Panc1 (cell line): ENCODE measurements at regions not wholly inside any gene's neighbourhood (a gene's known extent, or its start where the extent isn't known, plus 50 kb on each side); places are given as distances from the start of the nearest gene placed in this dataset.

Experiments used
- TF ChIP-seq, protein P1 (sequence below): fragments of 450-650 bp; IDR thresholded peaks from 2 replicates; pipeline ENCODE4 v1.5.1; 2017; ENCODE audit warnings: mild to moderate bottlenecking
- TF ChIP-seq, protein P2 (sequence below), 2 experiments: IDR thresholded peaks; 2 replicates each; pipeline ENCODE4 v1.6.1; 2011 to 2012; ENCODE audit warnings: low read depth in 2 of 2, control low read depth in 1 of 2, low read length in 1 of 2, mild to moderate bottlenecking in 1 of 2, moderate library complexity in 1 of 2; ENCODE audit not compliant: insufficient read depth in 1 of 2

DNA sequence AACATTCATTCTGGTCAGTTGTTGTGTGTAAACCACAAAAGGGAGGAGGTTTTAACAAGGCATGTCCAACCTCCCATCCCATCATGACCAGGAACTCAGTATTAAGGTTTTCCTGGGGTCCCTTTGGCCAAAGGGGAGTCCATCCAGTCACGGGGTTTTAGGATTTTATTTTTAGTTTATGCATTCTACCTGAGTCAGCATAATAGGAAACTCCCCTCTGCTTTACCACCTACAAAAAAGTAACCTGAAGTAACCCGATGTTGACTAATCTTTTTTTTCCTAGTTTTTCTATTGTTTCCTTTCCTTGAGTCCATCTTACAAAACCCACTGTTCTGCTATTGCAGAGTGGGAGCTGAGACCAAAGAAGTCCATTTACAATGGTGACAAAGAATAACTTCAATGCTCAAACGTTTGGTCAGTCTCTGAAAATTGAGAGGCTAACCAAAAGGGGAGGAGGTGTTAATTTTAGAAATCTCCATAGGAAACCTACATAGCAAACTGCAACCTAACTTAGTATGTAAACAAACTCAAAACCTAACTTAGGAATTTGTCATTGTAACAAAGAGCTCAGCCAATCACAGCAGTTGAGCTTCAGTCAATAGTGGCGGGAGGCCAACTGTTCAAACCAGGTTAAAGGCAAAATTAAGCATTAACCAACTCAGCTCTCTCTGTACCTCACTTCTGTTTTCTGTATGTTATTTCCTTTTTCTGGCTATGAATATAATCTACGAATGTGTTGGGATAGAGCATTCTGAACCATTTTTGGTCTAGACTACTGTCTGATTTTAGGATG is 1954.1 kb downstream of the PCDH9 start:
- TF ChIP-seq, protein P1, sequence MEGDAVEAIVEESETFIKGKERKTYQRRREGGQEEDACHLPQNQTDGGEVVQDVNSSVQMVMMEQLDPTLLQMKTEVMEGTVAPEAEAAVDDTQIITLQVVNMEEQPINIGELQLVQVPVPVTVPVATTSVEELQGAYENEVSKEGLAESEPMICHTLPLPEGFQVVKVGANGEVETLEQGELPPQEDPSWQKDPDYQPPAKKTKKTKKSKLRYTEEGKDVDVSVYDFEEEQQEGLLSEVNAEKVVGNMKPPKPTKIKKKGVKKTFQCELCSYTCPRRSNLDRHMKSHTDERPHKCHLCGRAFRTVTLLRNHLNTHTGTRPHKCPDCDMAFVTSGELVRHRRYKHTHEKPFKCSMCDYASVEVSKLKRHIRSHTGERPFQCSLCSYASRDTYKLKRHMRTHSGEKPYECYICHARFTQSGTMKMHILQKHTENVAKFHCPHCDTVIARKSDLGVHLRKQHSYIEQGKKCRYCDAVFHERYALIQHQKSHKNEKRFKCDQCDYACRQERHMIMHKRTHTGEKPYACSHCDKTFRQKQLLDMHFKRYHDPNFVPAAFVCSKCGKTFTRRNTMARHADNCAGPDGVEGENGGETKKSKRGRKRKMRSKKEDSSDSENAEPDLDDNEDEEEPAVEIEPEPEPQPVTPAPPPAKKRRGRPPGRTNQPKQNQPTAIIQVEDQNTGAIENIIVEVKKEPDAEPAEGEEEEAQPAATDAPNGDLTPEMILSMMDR: no peak
- TF ChIP-seq, protein P2, sequence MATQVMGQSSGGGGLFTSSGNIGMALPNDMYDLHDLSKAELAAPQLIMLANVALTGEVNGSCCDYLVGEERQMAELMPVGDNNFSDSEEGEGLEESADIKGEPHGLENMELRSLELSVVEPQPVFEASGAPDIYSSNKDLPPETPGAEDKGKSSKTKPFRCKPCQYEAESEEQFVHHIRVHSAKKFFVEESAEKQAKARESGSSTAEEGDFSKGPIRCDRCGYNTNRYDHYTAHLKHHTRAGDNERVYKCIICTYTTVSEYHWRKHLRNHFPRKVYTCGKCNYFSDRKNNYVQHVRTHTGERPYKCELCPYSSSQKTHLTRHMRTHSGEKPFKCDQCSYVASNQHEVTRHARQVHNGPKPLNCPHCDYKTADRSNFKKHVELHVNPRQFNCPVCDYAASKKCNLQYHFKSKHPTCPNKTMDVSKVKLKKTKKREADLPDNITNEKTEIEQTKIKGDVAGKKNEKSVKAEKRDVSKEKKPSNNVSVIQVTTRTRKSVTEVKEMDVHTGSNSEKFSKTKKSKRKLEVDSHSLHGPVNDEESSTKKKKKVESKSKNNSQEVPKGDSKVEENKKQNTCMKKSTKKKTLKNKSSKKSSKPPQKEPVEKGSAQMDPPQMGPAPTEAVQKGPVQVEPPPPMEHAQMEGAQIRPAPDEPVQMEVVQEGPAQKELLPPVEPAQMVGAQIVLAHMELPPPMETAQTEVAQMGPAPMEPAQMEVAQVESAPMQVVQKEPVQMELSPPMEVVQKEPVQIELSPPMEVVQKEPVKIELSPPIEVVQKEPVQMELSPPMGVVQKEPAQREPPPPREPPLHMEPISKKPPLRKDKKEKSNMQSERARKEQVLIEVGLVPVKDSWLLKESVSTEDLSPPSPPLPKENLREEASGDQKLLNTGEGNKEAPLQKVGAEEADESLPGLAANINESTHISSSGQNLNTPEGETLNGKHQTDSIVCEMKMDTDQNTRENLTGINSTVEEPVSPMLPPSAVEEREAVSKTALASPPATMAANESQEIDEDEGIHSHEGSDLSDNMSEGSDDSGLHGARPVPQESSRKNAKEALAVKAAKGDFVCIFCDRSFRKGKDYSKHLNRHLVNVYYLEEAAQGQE (IDR thresholded peaks at IDR 0.05; ENCODE audit: insufficient read depth in 1 of 2, low read depth in 2 of 2, low read length in 1 of 2): no peak
